NCI-H2107 (cell line): ENCODE measurements at regions not wholly inside any gene's neighbourhood (a gene's known extent, or its start where the extent isn't known, plus 50 kb on each side); places are given as distances from the start of the nearest gene placed in this dataset.
"Not testable (repeated sequence)": the region's sequence is repeated elsewhere in the genome, so short reads cannot be mapped to it uniquely, and the experiment has no call there.

Experiments
- DNase-seq: peaks from one replicate; lab custom pipeline; 2025; lab: John Stamatoyannopoulos, UW

DNA sequence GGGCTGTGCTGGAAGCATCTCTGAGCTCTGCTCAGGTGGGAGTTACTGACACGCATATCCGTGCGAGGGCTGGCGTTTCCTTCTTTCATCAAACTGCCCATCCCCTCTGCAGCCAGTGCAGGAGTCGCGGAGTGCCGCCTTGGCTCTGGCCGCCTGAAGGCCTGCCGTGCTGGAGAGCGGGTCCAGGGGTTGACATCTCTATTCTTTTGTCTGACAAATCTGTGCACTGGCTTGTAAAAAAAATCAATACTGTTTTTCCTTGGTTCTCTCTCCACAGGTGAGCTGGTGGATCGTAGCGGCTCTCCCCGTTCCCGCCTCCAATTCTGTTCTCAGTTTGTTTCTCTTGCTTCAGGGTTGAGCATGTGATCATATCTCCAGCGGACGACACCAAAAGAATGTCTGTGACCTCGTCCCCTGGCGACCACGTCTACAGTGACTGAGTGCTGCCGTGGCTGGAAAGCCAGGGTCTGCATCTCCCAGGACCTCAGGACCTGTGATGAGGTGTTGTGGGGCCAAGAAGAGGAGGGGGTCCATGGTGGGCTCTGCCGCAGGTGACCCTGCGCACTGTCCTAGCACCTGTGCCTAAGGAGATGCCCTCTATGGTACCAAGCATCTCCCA, 214.3 kb upstream of the IRX4 start:
- DNase-seq: no peak

DNA sequence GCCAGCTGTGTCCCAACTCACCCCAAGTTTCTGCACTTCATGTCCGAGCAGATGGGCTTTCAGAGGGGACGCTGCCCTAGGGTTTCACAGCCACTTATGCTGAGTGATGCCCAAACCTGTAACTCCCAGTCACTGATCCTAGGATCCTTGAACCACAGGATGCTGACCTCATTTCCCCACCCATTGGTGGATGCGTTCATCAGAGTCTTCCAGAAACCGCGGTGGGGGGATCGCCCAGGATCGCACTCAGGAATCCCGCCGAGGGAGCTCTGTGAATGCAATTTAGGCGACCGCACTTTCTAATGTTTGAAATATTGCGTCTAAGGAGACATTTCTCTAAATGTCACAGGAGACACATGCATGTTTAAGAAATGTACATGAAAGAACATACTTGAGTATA, 212.3 kb upstream of the IRX4 start:
- no peak for DNase-seq

DNA sequence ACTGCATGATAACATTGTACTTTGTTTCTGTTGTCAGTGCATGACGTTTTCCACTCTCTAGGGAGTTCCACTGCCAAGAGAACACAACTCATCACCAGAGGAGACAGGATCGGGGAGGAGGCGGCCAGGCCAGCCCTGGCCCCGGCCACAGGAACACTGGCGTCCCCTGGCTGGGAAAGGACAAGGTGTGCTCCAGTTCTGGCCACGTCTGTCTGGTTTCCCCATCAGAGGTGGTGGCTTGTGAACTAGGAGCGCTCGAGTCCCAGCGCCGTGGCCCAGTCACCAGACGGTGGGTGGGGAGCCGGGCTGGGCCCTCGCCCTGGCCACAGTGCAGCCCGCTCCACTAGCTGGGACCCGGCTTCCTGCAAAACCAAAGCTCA, 211.9 kb upstream of the IRX4 start:
- no peak for DNase-seq

DNA sequence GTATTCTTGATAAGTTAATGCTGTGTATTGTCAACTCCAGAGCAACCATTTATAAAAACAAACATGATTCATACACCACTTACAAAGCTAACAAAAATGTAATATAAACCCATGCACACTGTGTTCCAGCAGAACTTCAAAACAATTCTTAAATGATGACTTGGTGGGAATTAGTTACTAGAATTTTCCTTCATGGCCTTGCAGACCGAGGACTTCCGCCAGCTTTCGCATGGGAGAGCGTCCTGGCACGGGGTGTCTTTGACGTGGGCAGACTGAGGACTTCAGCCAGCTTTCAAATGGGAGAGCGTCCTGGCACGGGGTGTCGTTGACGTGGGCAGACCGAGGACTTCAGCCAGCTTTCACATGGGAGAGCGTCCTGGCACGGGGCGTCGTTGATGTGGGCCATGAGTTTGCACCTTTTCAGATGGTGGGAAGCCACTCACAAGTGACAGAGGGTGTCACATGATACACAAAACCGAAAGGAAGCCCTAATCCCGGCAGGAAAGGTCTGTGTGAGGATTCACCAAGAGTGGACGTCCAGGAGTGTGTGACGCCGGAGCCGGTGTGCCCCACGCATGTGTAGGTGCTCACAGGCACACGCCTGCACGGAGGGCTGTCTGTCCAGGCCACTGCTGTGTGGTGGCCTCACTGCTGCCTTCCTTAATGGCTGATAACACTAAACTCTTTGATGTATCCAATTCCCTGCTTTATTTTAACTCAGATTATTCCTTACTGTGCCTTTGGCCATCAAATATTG, 211.3 kb upstream of the IRX4 start:
- no peak for DNase-seq

DNA sequence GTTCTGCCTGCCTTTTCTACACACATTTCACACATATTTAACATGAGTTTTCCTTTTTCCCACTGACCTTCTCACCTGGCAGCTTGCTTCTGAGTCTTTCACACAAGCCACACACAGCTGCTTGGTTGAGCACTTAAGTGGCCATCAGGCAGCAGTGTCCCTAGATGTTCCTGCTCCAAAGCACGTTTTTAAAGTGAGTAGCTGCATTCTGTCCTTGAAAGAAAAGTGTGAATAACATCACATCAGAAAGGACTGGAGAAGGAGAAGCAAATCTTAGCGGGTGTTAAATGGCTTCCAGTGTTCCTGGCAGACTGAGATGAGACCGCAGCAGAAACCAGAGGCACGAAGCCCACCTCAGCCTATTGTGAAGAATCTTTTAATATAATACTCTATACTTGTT, 209.2 kb upstream of the IRX4 start:
- no peak for DNase-seq

- no peak for DNase-seq
These were observed 205.3 kb upstream of the IRX4 start for GRCh38 chr5:2087980-2088379.

GRCh38 chr5:2075365-2075764, 192.6 kb upstream of the IRX4 start:
- DNase-seq: no peak

GRCh38 chr5:2071562-2071961, 188.8 kb upstream of the IRX4 start:
- DNase-seq: no peak

DNA sequence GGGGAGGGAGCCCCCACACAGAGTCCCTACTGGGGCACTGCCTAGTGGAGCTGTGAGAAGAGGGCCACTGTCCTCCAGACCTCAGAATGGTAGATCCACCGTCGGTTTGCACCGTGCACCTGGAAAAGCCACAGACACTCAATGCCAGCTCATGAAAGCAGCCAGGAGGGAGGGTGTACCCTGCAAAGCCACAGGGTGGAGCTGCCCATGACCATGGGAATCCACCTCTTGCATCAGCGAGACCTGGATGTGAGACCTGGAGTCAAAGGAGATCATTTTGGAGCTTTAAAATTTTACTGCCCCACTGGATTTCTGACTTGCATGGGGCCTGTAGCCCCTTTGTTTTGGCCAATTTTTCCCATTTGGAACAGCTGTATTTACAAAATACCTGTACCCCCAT, 188.1 kb upstream of the IRX4 start:
- DNase-seq: not testable (repeated sequence)

GRCh38 chr5:2068531-2068930, 185.8 kb upstream of the IRX4 start:
- no peak for DNase-seq

DNA sequence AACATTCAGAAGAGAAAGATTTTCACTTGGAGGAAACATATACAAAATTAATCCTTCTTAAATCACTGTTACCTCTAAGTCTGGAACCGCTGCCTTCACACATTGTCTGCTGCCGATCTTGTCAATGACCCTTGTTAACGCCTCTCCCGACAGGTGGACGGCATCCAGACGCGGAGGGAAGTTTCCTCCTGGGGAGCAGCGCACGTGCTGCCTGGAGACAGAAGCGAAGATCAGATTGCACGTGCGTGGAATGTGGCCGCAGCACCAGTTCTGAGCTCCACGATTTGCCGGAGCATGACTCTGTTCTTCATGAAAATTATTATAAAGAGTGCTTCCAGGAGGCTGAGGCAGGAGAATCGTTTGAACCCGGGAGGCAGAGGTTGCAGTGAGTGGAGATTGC, 183.6 kb upstream of the IRX4 start:
- DNase-seq: no peak

- DNase-seq: not testable (repeated sequence)
These were observed 180.7 kb upstream of the IRX4 start for GRCh38 chr5:2063380-2063779.

DNA sequence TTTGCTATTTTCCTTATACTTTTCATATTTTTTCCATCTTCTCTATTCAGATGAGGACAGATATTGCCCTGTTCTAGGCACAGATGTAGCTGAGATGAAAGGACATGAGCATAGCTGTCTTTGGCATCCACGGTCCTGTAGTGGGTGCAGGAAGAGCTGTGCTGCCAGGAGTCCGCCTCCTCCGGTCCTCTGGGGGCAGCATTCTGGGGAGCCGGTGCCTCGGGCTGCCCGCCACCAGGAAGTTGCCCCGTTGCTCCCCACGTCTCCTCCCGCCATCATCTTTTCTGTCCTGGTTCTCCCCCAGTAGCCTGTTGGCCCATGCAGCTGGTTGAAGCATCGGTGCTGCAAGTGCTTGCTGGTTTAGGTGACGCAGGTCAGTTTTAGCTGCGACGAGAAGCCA, 170.0 kb upstream of the IRX4 start:
- DNase-seq: no peak

DNA sequence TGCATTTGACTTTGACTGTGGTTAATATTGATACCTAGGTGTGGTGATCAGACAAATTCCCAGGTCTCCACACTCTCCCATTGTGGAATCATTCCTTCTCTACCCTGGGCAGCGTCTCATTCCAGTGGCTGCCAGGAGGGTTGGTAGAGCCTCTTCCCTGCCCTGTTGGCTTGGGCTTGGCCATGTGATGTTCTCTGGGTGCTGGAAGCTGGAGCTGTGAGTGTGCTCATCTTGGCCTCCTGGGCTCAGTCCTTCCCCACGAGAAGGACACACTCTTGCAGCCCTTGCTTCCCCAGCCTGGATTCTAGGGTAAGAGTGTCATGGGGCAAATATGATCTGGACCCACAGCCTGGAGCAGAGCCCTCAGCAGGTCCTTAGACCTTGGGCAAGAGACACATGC, 167.2 kb upstream of the IRX4 start:
- no peak for DNase-seq

DNA sequence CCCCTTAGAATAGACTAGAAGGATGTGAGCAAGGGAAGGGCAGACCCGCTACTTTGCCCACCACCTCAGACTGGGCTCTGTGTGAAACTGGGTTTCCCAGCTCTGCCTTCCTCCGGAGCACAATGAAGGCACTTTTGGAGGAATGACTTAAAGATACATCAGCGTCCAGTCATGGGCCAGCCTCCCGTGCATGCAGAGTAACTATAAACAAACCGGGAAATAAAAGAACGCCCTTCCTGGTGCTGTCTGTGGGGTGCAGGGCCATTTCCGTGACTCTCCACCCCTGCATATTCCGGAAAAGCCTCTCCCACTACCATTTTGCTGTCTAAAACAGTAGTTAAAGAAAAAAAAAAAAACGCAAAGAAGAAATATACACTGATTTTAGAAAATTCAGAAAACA, 165.9 kb upstream of the IRX4 start:
- no peak for DNase-seq

DNA sequence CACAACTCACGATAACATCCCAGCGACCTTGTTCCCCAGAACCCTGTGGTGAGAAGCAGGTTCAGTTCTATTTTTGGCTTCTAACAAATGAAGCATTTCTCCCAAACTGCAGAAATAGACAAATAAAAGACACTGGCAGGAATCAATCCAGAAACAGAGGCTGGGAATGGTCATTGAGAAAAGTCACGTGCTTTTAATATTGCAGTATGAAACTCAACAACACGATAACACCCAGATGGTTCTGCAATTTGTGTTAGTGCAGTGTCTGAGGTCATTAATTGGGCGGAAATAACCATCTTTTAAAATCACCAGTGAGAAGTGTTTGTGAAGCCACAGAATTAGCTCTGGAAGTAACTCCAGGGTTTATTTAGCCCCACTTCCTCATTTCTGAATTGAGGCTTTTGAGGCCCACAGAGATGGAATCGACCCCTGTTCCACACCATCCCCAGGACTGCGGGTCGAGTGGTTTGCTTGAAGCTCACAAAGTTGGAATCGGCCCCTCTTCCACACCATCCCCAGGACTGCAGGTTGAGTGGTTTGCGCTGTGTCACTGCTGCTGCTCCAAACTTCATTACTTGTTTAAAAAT, 164.7 kb upstream of the IRX4 start:
- no peak for DNase-seq

DNA sequence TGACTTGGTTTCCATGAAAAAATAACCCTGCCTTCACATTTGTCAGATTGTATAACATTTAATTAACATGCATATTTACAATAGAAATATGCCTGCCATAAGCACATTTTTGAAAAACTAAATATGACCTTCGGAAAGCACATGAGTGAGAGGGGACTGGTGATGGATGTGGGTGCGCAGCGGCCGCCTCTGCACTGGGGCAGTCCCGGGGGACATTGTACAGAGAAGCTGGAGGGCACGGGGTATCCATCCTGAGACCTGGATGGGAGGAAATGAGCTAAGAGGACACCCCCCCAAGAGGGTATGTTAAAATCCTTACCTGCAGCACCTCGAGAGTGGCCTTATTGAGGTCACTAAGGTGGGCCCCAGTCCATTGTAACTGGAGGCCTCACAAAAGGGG, 161.3 kb upstream of the IRX4 start:
- DNase-seq: no peak

DNA sequence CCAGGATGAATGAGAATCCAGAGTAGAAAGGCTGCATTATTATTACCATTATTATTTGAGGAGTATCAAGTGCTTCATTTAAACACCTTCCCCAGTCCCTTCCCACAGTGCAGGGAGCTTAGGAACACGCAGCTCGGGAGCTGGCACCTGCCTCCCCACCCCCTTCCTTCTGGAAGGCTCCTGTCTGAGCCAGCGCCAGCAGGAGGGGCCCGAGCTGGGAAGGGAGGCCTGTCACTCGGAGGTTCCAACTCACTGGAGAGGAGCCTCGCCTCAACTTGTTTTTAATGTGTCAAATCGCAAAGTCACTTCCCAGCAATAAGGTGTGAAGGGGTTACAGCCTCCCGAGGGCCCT, 156.4 kb upstream of the IRX4 start:
- DNase-seq: no peak

DNA sequence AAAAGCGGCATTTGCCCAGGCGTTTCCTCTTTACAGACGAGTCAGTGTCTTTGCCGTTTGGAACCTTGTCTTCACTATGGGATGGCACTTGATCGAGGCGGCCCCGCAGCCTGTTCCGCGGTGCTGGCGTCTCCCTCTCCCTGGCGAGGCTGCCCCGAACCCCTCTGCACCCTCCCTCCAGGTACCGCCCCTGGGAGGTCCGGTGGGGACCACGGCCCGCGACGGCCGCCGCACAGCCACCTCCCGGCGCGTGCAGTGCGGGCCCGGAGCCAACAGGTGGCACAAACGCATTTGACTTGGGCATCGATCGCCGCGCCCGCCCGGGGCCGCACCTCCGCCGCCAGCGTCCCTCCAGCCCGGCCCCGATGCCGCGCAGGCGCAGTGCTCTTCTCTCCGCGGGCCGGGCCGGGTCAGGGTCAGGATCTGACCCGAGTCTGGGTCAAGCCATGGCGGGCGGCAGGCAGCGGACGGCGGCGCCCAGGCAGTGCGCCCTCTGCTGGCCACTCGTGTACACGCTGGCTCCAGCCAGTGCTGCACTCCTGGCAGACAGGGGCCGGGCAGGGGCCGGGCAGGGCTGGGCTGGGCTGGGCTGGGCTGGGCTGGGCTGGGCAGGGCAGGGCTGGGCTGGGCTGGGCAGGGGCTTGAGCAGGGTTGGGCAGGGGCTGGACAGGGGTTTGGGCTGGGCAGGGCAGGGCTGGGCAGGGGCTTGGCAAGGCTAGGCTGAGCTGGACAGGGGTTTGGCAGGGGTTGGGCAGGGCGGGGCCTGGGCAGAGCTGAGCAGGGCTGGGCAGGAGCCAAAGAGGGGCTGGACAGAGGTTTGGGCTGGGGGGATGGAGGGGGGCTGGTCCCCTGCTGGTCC, 155.8 kb upstream of the IRX4 start:
- DNase-seq: peak; percentile 43

DNA sequence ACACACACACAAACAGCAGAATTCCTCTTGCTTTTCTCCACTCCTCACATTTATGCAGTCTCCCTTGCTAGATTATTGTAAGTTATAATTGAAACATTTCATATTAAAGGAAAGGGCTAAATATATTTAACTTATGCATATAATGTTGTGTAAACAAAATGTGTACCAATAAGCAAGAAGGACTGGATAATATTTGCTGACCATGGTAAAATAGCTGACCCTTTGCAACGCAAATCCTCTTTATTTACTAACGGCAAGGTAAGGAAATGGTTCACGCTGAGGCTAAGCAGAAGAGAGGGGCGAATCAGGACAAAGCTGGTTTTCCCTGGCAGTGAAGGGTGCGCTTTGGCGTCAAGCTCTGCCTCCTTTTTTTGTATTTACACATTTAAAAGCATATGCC, 154.2 kb upstream of the IRX4 start:
- no peak for DNase-seq

DNA sequence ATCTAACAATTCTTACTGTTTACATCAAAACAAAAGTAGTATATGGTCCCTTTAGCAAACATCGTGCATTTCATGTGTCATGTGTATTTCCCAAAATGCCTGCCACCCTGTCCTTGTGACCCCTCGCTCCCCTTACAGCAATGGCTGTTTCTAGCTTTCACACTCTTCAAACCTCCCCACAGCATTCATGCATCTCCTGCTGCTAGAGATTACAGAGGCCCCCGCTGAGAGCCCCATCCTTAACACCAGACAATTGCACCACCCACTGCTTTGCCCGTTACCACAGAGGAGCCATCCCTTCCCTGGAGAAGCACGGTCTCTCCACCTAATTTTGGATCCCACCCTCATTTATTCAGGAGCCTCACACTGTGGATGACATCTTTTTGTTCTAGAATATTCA, 149.7 kb upstream of the IRX4 start:
- no peak for DNase-seq

DNA sequence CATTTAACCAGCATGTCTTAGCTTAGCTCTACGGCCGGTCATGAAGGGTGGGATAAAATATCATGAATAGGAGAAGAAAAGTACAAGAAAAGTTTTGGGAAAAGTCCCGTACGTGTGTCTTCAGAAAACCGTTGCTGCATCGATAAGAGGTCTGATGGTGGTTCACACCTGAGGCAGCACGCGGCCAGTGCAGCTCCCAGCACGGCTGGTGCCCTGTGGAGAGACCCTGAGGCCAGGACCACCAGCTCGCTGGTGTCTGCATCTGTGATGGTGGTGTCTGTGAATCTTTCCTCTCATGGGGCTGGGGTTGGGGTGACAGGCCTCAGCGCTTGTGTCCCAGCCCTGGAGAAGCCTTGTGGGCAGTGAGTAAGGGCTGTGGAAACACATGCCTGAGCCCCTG, 148.9 kb upstream of the IRX4 start:
- DNase-seq: no peak

DNA sequence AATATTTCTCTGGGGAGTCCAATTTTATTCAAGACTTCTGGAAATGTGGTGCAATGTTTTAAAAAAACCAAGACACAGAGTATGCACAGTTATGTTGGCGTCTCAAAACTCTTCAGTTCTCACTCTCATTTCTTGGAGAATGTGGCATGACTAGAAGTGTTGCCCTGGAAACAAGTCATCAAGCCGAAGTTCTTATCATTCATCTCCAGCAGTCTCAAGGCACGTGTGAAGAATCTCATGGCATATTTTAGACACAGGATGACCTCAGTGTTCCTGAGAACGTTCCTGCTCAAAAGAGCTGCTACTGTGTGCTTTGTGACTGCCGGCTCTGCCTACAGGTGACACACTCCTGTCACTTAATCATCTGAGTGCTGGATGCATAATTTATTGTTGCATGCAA, 147.4 kb upstream of the IRX4 start:
- DNase-seq: no peak
